C1 segment of cervical spinal cord (tissue), 14 donors: ENCODE measurements at regions not wholly inside any gene's neighbourhood (a gene's known extent, or its start where the extent isn't known, plus 50 kb on each side); places are given as distances from the start of the nearest gene placed in this dataset.
"Not testable (repeated sequence)": the region's sequence is repeated elsewhere in the genome, so short reads cannot be mapped to it uniquely, and the experiment has no call there.

Source experiments
- DNase-seq, 14 donors: peaks; one replicate each; lab custom pipeline; 2025; lab: John Stamatoyannopoulos, UW

DNA sequence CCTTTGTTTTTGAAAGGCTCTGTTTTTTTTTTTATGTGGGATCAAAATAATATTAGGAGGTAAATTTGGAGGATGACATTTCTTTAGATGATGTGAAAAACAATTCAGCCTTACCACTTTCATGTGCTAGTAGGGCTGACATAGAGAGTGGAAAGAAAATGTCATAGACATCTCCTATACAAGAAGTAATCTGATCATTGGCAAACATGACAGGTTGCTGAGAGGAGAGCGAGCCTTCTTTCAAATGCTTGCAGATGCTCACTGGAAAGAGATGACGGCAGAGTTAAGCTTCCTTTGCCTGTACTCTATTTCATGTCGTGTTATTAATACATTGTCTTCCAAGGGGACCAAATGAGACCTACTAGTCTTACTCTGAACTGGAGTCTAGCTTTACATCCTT, 160.1 kb upstream of the DAP start:
- DNase-seq = no peak

DNA sequence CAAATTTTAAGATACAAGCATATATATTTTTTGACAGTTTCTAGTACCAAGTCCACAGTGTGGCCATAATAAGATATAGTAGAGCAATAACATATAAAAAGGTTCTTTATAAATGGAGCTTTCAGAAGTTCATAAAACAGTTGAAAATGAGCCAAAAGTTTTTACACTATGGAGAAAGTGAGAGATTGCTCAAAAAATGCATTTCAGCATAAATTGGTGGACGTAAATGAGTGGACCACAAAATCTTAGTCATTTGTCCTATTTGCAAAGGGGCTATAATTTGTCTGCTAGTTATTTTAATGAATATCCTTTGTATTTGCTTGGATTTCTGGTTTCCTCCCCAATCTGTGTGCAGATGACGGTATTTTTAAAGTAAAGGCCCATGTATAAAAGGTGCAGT, 159.4 kb upstream of the DAP start:
- no peak for DNase-seq

DNA sequence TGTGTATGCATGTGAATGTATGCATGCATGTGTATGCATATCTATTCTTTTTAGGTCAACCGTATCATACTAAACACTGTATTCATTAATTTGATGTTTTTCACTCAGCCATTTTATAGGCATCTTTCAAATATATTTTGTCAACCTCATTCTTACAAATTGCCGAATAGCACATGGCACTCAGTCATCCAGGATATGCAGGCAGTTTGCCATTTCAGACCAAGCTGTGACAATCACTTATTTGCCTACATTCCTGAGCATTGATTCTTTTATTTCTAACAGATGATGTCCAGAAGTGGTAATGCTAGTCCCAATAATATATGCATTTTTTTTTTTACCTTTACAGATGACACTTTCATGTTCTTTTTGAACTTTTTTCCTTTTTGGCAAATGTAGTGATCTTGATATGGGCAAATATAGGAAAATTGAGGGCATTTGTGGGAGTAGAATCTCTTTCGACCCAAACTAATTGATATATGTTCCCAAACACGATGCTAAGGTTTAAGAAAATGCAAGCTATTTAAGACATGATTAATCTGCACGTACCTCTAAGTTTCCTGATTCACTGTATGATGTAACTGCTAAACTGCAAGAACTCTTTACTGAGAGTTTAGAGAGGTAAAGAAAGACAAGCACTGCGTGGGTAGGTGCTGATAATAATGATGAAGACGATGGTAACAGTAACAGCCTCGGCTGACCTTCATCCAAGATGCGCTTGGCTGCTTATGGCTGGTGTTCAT, 153.9 kb upstream of the DAP start:
- no peak for DNase-seq

DNA sequence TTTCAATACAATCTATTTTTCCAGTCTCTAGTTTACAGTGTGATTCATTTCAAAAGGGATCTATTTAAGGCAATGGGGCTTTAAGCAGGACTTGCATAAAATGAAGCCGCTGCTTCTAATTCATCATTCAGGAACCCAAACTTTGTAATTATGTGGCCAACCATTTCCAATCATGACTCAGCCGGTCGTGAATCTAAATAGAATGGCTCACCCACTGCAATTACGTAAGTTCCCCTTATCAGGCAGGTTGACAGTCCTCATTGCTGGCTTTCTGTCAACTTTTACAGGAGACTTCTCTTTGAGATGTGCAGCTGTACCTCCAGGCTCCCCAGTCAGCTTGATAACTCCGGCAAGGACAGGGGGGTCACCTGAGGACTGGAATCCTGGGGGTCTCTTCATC, 152.8 kb upstream of the DAP start:
- DNase-seq = no peak

DNA sequence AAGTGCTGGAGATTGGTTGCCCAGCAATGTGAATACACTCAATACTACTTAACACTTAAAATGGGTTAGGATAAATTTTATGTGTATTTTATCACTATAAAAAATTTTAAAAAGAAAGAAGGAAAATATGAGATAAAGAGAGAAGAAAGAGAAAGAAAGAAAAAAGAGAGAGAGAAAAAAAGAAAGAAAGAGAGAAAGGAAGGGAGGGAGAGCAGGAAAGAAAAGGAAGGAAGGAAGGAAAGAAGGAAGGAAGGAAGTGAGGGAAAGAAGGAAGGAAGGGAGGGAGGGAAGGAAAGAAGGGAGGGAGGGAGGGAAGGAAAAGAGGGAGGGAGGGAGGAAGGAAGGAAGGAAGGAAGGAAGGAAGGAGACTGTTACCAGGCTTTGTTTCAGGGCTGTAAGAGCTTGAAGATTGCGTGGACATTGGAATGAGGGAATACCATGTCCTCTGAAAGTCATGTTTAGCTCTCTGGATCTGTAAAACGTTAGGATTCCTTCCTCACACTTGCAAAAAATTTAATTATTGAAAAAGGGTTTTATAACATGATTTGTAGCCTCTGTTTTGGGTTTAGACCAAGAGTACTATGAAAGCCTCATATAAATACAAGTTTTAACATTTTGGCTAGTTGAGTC, 152.3 kb upstream of the DAP start:
- no peak for DNase-seq

DNA sequence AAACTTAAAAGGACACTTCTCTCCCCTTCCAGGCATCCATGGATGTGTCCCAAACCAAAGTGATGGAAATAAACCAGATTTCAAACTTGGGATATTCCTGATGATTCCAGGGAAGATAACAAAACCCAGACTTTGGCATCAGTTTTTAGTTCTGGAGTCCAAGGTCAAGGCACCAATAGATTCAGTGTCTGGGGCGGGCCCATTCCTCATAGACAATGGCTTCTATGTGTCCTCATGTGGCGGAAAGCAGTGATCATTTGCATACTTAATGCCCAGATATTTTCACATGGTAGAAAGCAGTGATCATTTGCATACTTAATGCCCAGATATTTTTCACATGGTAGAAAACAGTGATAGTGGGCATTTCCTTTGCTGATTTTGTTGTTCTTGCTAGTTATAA, 151.4 kb upstream of the DAP start:
- DNase-seq = no peak

DNA sequence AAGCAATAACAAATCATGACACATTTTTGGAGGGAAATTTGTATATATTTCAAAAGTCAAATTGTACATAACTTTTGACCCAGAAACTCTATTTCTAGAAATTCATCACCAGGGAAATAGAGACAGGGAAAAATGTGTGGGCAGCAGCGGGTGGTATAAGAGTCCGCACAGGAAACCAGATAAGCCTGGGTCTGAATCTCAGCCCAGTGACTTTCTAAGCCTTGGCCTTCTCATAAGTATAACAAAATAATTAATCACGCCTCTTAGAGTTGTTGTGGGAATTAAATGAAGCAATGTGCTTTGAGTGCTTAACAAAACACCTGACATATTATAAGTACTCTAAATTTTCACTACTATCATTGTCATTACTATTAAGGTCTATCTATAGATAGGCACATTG, 149.2 kb upstream of the DAP start:
- DNase-seq = no peak

DNA sequence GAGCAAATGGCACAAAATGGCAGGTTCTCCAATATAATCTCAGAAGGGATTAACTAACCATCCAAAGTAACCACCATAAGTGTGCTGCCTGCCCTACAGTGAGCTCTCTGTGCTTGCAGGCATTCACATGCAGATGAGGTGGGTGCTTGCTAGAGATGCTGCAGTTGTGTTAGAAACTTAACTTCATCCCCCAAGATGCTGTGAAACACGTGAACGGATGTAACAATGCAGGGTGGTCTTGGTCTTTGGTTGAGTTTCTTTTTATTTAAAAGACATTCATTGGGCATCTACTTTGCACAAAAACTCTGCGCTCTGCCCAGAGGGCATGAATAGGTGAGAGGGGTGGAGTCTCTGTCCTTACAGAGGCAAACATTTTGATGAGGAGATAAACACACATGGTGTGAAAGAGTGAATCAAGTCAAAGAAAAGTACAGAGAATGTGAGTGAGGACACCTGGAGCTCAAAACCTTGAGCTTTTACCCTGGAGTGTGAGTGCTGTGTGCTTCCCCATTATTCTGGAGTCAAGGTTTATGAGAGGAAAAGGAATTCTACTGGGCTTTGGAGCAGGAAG, 143.9 kb upstream of the DAP start:
- no peak for DNase-seq

DNA sequence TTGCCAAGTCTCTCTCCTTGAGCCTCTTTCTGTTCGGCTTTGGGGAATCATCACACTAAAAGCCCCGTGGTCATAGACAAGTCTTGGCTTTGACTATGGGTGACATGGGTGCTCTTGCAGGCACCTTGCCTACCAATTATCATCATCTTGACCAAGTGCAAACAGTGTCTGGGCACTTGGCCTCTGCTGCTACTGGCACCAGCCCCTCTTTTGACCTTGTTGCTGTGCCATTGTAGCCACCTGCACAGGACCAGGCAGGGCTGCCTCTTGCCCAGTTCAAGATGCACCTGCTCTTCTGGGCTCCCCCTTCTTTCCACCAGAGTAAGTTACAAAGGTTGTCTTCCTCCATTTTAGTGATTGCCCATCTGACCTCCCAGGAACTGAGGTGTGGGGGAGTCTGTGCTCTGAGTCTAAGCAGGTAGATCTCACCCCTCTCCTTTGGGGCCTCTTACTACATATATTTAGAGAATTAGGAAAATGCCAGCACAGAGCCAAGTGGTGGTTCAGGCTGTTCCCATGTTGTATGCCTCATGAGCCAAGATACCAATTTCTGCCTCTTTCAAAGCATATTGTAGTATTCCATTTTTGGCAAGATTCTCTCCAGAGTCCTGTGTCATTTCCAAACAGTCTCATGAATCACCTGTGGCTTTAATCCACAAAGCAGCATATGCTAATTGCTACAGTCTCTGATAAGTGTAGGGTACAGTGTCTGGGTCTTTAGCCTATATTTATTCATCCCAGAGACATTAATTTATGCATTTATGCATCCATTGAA, 142.9 kb upstream of the DAP start:
- peak in 1 of 14 donors; percentile 78 for DNase-seq

DNA sequence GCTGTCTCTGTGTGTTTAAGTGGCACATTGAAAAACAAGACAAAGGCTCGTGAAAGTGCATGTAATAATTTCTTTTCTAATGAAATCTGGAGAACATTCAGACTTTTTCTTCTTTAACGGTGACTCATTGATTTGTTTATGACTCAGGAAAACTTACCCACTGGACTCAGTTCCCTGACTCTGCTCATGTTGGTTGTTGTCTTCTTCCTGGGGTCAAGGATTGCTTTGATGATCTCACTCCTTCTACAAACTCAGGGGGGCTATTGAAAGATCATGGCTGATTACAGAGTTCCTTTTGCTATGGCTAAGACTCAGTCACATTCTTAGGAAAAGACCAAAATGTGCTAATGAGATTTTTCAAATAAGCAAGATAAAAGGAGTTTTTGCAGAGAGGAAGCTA, 141.1 kb upstream of the DAP start:
- no peak for DNase-seq

DNA sequence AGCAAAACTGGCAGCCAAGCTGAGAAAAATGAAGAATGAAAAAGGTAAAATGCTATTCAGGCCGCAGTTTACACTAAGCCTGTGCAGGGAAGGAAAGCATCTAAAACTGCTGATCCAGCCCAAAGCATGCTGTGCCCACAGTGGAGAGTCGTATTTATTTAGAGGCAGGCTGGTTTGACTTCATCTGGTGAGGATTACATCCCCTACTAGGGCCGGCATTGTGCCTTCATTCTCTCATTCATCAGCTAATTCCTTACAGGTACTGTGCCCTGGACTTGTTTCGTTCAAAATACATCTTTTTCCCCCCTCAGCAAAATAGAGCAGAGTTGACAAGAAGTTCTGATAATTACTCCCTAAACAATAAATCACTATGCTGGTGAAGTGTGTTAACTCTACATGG, 137.5 kb upstream of the DAP start:
- no peak for DNase-seq

DNA sequence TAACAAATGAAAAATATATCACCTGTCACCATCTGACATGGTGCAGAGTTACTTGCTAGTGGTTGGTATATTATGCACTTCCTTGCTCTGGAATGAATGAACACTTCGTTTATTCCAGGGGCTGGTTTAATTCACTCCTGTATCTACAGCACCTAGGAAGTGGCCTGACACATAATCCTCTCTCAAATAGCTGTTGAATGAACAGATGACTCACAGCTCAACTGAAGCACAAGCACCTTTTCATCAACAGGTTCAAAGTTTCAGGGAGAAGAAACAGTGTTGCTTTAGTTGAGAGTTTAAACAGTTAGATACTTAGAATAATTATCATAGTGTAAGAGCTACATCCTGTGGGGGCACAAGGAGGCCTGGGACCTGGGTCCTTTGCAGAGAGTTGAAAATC, 135.0 kb upstream of the DAP start:
- DNase-seq = no peak

DNA sequence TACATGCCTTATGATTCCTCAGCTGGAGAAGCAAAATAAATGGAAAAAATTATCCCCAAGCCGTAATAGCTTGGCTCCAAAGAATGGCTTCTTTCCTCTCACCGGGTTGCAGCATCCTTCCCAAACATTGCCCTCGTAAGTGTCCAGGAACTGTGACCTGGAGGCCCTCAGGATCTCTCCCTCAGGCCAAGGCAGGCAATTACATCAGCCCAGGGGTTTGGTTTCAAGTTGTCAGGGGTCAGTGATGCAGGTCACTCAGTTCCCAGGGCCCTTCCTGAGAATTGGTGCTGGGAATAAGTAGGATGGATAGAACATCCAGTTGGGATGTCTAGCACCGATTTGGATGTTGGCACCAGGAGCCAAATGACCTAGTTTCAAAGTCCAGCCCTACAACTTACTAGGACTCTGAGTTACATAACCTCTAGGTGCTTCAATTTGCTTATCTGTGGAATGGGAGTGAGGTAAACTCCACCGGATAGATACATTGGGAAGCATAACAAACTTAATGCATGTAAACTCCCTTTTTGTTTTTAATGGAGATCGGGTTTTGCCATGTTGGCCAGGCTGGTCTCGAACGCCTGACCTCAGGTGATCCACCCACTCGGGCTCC, 133.5 kb upstream of the DAP start:
- no peak for DNase-seq

DNA sequence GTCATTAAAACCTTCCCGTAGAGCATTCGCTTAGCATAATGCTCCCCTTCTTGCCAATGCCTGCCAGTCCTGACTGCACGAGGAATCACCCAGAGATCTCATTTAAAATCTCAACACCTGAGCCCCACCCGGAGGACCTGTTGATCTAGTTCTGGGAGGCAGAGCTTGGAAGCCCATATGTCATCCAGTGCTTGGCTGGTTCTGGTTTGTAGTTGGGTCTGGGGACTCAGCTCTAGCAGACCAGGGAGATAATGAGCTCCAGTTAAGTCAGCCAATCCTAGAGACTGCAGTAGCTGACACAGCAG, 131.8 kb upstream of the DAP start:
- DNase-seq = no peak

DNA sequence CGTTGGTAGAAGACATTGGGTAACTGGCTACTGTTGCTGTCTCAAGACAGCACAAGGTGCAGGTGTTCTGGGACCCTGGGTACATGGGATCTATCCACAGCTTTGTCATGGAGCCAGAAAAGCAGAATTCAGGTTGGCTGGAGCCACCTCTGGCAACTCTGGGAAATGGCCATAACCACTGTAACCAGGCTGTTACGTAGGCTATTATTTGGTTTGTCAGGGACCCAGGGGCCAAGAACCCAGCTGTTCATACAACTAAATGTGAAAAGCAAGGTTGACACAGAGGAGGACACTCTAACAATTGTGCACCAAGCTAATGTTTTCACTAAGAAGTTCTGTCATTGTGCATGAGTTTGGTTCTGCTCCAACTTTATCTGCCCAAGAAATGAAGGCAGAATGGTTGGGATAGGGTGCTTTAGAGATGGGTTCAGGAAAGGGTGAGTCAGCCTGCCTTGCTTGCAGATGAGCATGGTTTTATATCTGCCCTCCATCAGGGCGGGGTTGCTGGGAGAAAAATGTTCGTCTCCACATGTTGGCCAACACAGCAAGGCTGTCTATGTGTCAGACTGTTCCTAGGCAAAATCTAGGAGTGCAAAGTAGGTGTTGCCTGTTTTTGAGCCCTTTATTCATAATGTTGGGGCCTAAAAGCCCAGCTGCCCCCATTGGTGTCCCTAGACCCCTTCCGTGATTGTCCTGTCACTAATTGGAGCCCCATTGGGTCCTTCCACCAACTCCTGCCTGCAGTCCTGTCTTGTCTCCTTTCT, 131.3 kb upstream of the DAP start:
- no peak for DNase-seq

DNA sequence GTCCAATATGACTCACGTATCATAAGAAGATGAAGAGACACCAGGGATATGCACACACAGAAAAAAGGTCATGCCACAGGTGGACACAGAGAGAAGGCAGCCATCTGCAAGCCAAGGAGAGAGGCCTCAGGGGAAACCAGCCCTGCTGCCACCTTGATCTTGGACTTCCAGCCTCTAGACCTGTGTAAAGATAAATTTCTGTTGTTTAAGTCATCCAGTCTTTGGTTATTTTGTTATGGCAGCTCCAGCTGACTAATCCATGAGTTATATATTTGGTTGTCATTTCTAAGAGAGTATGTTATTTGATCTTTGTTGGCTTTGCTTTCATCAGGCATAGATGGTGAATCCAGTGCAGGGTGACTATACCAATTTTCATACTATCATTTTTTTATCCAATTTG, 130.2 kb upstream of the DAP start:
- DNase-seq = no peak

DNA sequence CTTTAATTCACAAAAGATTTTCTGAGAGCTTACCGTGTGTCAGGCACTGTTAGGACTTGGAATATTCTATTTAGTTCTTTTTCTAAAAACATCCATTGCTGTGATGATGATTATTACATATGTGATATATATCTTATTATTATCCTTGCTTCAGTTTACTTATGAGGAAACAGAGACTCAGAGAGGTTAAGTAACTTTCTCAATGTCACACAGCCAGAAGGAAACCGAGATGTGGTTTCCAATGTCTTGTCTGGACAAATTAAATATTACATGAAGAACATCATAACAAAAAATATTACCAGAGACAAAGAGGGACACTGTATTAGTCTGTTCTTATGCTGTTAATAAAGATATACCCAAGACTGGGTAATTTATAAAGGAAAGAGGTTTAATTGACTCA, 125.5 kb upstream of the DAP start:
- DNase-seq = no peak

DNA sequence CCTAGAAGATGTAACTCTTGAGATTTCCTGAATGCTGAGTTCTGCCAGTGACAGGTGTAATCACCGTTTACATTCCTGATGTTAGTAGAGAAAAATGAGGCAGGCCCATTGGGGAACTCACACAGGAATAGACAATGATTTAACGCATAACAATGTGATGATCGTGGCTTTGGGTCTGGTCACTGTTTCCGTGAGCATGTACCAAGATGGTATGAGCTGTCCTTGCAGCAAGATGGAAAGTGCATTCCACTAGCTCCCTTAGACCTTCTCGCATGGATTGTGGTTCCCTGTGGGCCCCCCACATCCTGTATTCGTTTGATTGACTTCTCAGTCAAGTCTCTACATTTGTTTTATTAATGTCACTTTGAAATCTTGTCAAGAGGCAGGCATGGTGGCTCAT, 124.0 kb upstream of the DAP start:
- no peak for DNase-seq

DNA sequence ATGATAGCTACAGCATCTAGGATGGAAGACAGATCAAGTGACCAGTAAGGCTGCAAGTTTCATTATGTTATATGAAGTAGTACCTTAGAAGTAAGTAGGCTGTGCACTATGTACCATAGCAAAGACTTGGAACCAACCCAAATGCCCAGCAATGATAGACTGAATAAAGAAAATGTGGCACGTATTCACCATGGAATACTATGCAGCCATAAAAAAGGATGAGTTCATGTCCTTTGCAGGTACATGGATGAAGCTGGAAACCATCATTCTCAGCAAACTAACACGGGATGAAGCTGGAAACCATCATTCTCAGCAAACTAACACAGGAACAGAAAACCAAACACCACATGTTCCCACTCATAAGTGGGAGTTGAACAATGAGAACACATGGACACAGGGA, 122.9 kb upstream of the DAP start:
- DNase-seq = not testable (repeated sequence)

DNA sequence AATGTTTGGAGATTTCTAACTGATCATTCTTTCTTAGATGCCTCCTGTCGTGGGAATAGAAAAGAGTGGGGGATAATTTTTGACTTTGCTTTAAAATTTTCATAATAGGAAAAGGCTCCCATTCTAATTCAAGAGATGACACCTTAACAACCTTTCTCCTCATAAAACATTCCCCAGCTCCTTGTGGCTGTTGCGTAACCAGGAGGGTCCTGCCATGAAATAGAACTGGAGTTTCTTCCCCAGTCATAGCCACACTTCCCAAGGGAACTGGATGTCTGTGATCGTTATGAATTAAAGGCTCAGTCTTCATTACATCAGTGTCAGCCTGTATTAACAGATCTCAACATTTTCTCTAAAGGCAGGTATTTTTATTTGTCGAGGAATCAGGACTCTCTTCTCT, 119.9 kb upstream of the DAP start:
- no peak for DNase-seq

DNA sequence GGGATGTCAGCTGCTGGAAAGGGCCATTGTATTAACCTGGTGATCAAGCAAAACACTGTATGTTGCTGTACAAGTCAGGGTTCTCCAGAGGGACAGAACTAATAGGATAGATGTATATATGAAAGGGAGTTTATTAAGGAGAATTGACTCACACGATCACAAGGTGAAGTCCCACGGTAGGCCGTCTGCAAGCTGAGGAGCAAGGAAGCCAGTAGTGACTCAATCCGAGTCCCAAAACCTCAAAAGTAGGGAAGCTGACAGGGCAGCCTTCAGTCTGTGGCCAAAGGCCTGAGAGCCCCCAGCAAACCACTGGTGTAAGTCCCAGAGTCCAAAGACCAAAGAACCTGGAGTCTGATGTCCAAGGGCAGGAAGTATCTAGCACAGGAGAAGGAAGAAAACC, 116.0 kb upstream of the DAP start:
- DNase-seq = not testable (repeated sequence)
